Endodermal cell (in vitro differentiated cells): ENCODE measurements at regions not wholly inside any gene's neighbourhood (a gene's known extent, or its start where the extent isn't known, plus 50 kb on each side); places are given as distances from the start of the nearest gene placed in this dataset.
A peak's percentile ranks its signal among the peaks of the same experiment; 100 is the strongest.

Source experiments
- DNase-seq: peaks from one replicate; pipeline ENCODE4 v3.0.0-alpha.2; 2017
- H3K27ac ChIP-seq: 2 replicates; pipeline ENCODE4 v1.5.1; 2013; ENCODE audit warnings: mild to moderate bottlenecking, low read depth, low read length, moderate library complexity
- H3K27me3 ChIP-seq: 2 replicates; pipeline ENCODE4 v1.6.1; 2013; ENCODE audit warnings: mild to moderate bottlenecking, low read length, moderate library complexity; ENCODE audit not compliant: insufficient read depth, control insufficient read depth, poor library complexity, severe bottlenecking
- H3K36me3 ChIP-seq: 2 replicates; pipeline ENCODE4 v1.7.0; 2013; ENCODE audit warnings: mild to moderate bottlenecking, low read length, moderate library complexity; ENCODE audit not compliant: control insufficient read depth, insufficient read depth
- H3K4me1 ChIP-seq: one replicate; pipeline ENCODE4 v1.7.0; 2013; ENCODE audit warnings: low read length; ENCODE audit not compliant: control insufficient read depth, insufficient read depth
- H3K4me3 ChIP-seq: 2 replicates; pipeline ENCODE4 v1.5.1; 2013; ENCODE audit warnings: mild to moderate bottlenecking, low read length, moderate library complexity
- H3K9ac ChIP-seq: 2 replicates; pipeline ENCODE4 v1.6.1; 2013; ENCODE audit warnings: mild to moderate bottlenecking, low read length, moderate library complexity; ENCODE audit not compliant: poor library complexity, severe bottlenecking; ENCODE audit errors: extremely low read depth
- H3K9me3 ChIP-seq: 2 replicates; pipeline ENCODE4 v1.6.1; 2013; ENCODE audit warnings: mild to moderate bottlenecking, low read length, moderate library complexity; ENCODE audit not compliant: control insufficient read depth
- H3K27ac Mint-ChIP-seq: 2 replicates; pipeline ENCODE4 v1.8.0; 2020; ENCODE audit warnings: mixed read lengths
- H3K27me3 Mint-ChIP-seq: 2 replicates; pipeline ENCODE4 v1.8.0; 2021; ENCODE audit warnings: mild to moderate bottlenecking, mixed read lengths; ENCODE audit not compliant: insufficient read depth
- H3K36me3 Mint-ChIP-seq: 2 replicates; pipeline ENCODE4 v1.8.0; 2020; ENCODE audit warnings: low read depth, mixed read lengths
- H3K4me1 Mint-ChIP-seq: 2 replicates; pipeline ENCODE4 v1.8.0; 2020; ENCODE audit warnings: mixed read lengths
- H3K4me3 Mint-ChIP-seq: 2 replicates; pipeline ENCODE4 v1.8.0; 2020; ENCODE audit warnings: mild to moderate bottlenecking, moderate library complexity, mixed read lengths
- H3K9me3 Mint-ChIP-seq: 2 replicates; pipeline ENCODE4 v1.8.0; 2020; ENCODE audit warnings: mild to moderate bottlenecking, mixed read lengths
- CTCF ChIP-seq: fragments of 200-600 bp; sonication (generic); conservative IDR thresholded peaks from 2 replicates; pipeline ENCODE4 v1.5.0; 2021; ENCODE audit warnings: antibody characterized with exemption, mild to moderate bottlenecking
- WGBS, 2 experiments: methylation state at CpG; one replicate each; pipeline versions ENCODE4 v1.1.5 to v1.1.7; 2013; ENCODE audit warnings: missing lambda C conversion rate in 2 of 2, mixed read lengths in 1 of 2; ENCODE audit not compliant: insufficient coverage in 1 of 2, insufficient read length in 1 of 2; 5-methylcytosine and 5-hydroxymethylcytosine counted together

GRCh38 chr3:77799278-77799677 lies 759.4 kb downstream of the ROBO2 start:
- H3K27me3 ChIP-seq, result no peaks in the 10 kb centered on the region
- no peaks in the 10 kb centered on the region for H3K36me3 Mint-ChIP-seq
- H3K27me3 Mint-ChIP-seq, result no peaks in the 10 kb centered on the region
- no peaks in the 10 kb centered on the region for H3K4me1 ChIP-seq
- no peaks in the 10 kb centered on the region for H3K9me3 Mint-ChIP-seq
- H3K36me3 ChIP-seq, result no peaks in the 10 kb centered on the region
- H3K4me3 Mint-ChIP-seq, result no peak overlapping the region
- WGBS, 2 experiments, result 88 to 91% methylated on average over 4 to 5 of the region's 5 CpGs
- no peak for TF ChIP-seq CTCF
- H3K4me1 Mint-ChIP-seq, result peaks cover 6% of the 10 kb centered on the region
- no peak overlapping the region for H3K27ac Mint-ChIP-seq
- no peak overlapping the region for H3K4me3 ChIP-seq
- no peak for DNase-seq
- H3K9me3 ChIP-seq, result no peaks in the 10 kb centered on the region
- H3K9ac ChIP-seq, result no peak overlapping the region
- H3K27ac ChIP-seq, result peak overlapping the region; percentile 40

- Histone ChIP-seq H3K9me3 (no peaks in the 10 kb centered on the region), H3K36me3 (no peaks in the 10 kb centered on the region), H3K27ac (no peak overlapping the region), H3K9ac (no peak overlapping the region), H3K4me1 (no peaks in the 10 kb centered on the region), H3K4me3 (no peak overlapping the region), H3K27me3 (no peaks in the 10 kb centered on the region)
- Mint-ChIP-seq H3K9me3 (no peaks in the 10 kb centered on the region), H3K27me3 (no peaks in the 10 kb centered on the region), H3K27ac (no peak overlapping the region), H3K4me1 (no peaks in the 10 kb centered on the region), H3K4me3 (no peak overlapping the region), H3K36me3 (no peaks in the 10 kb centered on the region)
- no peak for DNase-seq
- WGBS, 2 experiments, result 95 to 100% methylated on average over 1 of the region's 1 CpG
- no peak for TF ChIP-seq CTCF
These were observed 761.0 kb downstream of the ROBO2 start for GRCh38 chr3:77800893-77801292.

- Histone ChIP-seq H3K4me1 (no peaks in the 10 kb centered on the region), H3K9ac (no peak overlapping the region), H3K27ac (no peak overlapping the region), H3K9me3 (no peaks in the 10 kb centered on the region), H3K4me3 (no peak overlapping the region), H3K27me3 (no peaks in the 10 kb centered on the region), H3K36me3 (no peaks in the 10 kb centered on the region)
- no peak for DNase-seq
- TF ChIP-seq CTCF, result no peak
- no peaks in the 10 kb centered on the region for H3K4me1 Mint-ChIP-seq
- no peaks in the 10 kb centered on the region for H3K27me3 Mint-ChIP-seq
- H3K36me3 Mint-ChIP-seq, result no peaks in the 10 kb centered on the region
- H3K27ac Mint-ChIP-seq, result no peak overlapping the region
- H3K9me3 Mint-ChIP-seq, result no peaks in the 10 kb centered on the region
- 87 to 100% methylated on average over 1 to 3 of the region's 3 CpGs for WGBS, 2 experiments
- no peak overlapping the region for H3K4me3 Mint-ChIP-seq
These were observed 767.4 kb downstream of the ROBO2 start for GRCh38 chr3:77807312-77807711.
